ENCODE measurements at regions not wholly inside any gene's neighbourhood (a gene's known extent, or its start where the extent isn't known, plus 50 kb on each side); places are given as distances from the start of the nearest gene placed in this dataset.

DNA sequence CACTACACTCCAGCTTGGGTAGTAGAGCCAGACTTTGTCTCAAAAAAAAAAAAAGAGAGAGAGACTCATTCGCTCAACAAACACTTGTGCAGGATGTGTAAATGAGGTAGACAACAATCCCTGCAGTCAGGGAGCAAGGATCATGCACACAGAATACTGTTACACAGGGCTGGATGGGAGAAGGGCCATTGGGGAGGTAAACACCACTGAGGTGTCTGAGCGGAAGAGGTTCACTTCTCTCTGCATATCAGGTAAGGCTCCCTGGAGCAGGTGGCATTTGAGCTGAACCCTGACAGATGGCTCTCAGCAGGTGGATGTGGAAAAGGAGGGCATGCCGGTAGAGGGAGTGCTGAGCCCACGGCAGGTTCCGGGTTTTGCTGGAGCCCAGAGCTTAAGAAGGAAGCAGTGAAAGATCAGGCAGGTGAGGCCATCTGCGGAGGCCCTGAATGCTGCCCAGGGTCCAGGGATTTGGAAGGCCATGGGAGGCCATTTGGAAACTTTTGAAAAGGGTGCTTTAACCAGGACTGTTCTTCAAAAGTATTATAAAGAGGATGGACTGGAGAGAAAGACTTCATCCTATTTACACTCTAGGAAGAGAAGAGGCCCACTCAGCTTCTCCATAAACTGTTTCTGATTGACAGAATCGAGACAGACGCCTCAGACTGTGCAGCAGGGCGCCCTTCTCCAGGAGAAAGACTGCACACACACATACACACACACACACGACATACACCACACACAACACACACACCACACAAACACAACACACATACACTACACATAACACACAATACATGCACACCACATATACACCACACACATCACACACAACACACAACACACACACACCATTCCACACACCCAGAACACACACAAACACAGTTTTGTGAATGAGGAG lies 199.4 kb downstream of the USP12 start (continued):
- TF ChIP-seq, protein P1, sequence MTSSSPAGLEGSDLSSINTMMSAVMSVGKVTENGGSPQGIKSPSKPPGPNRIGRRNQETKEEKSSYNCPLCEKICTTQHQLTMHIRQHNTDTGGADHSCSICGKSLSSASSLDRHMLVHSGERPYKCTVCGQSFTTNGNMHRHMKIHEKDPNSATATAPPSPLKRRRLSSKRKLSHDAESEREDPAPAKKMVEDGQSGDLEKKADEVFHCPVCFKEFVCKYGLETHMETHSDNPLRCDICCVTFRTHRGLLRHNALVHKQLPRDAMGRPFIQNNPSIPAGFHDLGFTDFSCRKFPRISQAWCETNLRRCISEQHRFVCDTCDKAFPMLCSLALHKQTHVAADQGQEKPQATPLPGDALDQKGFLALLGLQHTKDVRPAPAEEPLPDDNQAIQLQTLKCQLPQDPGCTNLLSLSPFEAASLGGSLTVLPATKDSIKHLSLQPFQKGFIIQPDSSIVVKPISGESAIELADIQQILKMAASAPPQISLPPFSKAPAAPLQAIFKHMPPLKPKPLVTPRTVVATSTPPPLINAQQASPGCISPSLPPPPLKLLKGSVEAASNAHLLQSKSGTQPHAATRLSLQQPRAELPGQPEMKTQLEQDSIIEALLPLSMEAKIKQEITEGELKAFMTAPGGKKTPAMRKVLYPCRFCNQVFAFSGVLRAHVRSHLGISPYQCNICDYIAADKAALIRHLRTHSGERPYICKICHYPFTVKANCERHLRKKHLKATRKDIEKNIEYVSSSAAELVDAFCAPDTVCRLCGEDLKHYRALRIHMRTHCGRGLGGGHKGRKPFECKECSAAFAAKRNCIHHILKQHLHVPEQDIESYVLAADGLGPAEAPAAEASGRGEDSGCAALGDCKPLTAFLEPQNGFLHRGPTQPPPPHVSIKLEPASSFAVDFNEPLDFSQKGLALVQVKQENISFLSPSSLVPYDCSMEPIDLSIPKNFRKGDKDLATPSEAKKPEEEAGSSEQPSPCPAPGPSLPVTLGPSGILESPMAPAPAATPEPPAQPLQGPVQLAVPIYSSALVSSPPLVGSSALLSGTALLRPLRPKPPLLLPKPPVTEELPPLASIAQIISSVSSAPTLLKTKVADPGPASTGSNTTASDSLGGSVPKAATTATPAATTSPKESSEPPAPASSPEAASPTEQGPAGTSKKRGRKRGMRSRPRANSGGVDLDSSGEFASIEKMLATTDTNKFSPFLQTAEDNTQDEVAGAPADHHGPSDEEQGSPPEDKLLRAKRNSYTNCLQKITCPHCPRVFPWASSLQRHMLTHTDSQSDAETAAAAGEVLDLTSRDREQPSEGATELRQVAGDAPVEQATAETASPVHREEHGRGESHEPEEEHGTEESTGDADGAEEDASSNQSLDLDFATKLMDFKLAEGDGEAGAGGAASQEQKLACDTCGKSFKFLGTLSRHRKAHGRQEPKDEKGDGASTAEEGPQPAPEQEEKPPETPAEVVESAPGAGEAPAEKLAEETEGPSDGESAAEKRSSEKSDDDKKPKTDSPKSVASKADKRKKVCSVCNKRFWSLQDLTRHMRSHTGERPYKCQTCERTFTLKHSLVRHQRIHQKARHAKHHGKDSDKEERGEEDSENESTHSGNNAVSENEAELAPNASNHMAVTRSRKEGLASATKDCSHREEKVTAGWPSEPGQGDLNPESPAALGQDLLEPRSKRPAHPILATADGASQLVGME (CRISPR knock-in tag; IDR thresholded peaks at IDR 0.05), result no peak
- TF ChIP-seq, protein P2, sequence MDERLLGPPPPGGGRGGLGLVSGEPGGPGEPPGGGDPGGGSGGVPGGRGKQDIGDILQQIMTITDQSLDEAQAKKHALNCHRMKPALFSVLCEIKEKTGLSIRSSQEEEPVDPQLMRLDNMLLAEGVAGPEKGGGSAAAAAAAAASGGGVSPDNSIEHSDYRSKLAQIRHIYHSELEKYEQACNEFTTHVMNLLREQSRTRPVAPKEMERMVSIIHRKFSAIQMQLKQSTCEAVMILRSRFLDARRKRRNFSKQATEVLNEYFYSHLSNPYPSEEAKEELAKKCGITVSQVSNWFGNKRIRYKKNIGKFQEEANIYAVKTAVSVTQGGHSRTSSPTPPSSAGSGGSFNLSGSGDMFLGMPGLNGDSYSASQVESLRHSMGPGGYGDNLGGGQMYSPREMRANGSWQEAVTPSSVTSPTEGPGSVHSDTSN (CRISPR knock-in tag; IDR thresholded peaks at IDR 0.05; ENCODE audit: low read depth), result no peak
- TF ChIP-seq, protein P2 (tag; conservative IDR thresholded peaks at IDR 0.05; ENCODE audit: low read depth), result 0 out of 2 replicates have a peak, but pooled peaks have one; percentile 34
- TF ChIP-seq, protein P3, sequence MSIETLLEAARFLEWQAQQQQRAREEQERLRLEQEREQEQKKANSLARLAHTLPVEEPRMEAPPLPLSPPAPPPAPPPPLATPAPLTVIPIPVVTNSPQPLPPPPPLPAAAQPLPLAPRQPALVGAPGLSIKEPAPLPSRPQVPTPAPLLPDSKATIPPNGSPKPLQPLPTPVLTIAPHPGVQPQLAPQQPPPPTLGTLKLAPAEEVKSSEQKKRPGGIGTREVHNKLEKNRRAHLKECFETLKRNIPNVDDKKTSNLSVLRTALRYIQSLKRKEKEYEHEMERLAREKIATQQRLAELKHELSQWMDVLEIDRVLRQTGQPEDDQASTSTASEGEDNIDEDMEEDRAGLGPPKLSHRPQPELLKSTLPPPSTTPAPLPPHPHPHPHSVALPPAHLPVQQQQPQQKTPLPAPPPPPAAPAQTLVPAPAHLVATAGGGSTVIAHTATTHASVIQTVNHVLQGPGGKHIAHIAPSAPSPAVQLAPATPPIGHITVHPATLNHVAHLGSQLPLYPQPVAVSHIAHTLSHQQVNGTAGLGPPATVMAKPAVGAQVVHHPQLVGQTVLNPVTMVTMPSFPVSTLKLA (conservative IDR thresholded peaks at IDR 0.05), result no peak
- TF ChIP-seq, protein P4, sequence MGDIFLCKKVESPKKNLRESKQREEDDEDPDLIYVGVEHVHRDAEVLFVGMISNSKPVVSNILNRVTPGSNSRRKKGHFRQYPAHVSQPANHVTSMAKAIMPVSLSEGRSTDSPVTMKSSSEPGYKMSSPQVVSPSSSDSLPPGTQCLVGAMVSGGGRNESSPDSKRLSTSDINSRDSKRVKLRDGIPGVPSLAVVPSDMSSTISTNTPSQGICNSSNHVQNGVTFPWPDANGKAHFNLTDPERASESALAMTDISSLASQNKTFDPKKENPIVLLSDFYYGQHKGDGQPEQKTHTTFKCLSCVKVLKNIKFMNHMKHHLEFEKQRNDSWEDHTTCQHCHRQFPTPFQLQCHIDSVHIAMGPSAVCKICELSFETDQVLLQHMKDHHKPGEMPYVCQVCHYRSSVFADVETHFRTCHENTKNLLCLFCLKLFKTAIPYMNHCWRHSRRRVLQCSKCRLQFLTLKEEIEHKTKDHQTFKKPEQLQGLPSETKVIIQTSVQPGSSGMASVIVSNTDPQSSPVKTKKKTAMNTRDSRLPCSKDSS (IDR thresholded peaks at IDR 0.05; ENCODE audit: low read depth, partially characterized antibody), result no peak
- TF ChIP-seq POLR2G (IDR thresholded peaks at IDR 0.05; ENCODE audit: low read depth, low read length), result no peak
- TF ChIP-seq CBX2 (IDR thresholded peaks at IDR 0.05; ENCODE audit: insufficient read depth, low read length, poor library complexity, severe bottlenecking), result no peak
- TF ChIP-seq, protein P5, sequence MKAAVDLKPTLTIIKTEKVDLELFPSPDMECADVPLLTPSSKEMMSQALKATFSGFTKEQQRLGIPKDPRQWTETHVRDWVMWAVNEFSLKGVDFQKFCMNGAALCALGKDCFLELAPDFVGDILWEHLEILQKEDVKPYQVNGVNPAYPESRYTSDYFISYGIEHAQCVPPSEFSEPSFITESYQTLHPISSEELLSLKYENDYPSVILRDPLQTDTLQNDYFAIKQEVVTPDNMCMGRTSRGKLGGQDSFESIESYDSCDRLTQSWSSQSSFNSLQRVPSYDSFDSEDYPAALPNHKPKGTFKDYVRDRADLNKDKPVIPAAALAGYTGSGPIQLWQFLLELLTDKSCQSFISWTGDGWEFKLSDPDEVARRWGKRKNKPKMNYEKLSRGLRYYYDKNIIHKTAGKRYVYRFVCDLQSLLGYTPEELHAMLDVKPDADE (conservative IDR thresholded peaks at IDR 0.05; ENCODE audit: control insufficient read depth, low read depth, low read length), result no peak
- TF ChIP-seq ZBTB8A (IDR thresholded peaks at IDR 0.05; ENCODE audit: partially characterized antibody), result no peak
- TF ChIP-seq FOSL1 (tag; conservative IDR thresholded peaks at IDR 0.05), result no peak
- TF ChIP-seq, protein P6, sequence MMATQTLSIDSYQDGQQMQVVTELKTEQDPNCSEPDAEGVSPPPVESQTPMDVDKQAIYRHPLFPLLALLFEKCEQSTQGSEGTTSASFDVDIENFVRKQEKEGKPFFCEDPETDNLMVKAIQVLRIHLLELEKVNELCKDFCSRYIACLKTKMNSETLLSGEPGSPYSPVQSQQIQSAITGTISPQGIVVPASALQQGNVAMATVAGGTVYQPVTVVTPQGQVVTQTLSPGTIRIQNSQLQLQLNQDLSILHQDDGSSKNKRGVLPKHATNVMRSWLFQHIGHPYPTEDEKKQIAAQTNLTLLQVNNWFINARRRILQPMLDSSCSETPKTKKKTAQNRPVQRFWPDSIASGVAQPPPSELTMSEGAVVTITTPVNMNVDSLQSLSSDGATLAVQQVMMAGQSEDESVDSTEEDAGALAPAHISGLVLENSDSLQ (IDR thresholded peaks at IDR 0.05), result peak; percentile 75

Measured in K562 (cell line).